SK-N-SH (cell line): ENCODE measurements at regions not wholly inside any gene's neighbourhood (a gene's known extent, or its start where the extent isn't known, plus 50 kb on each side); places are given as distances from the start of the nearest gene placed in this dataset.

Experiments used
- CTCF ChIA-PET: fragments of 300-600, 350-600 bp; formaldehyde crosslinking; extraction: SDS; loops from one replicate; lab custom pipeline; 2021; lab: Yijun Ruan, JAX
- POLR2A ChIA-PET: fragments of 350-600 bp; sonication (Branson Sonifier 250); formaldehyde crosslinking; extraction: SDS; loops from one replicate; lab custom pipeline; 2020; ENCODE audit warnings: antibody characterized with exemption, inconsistent platforms; lab: Yijun Ruan, JAX
- DNase-seq: peaks from one replicate; pipeline ENCODE4 v3.0.0; 2012
- H2AFZ ChIP-seq: fragments of 200-600 bp; sonication (generic); 2 replicates; pipeline ENCODE4 v1.8.1; 2016; ENCODE audit warnings: antibody characterized with exemption, mild to moderate bottlenecking, low read depth
- H3F3A ChIP-seq: fragments of 200-600 bp; sonication (generic); replicated peaks from 2 replicates; pipeline ENCODE3; 2016; ENCODE audit warnings: antibody characterized with exemption, mild to moderate bottlenecking; ENCODE audit not compliant: insufficient read depth
- H3K27ac ChIP-seq, 2 experiments: fragments of 200-500 bp in 1 of 2; fragments of 200-600 bp in 1 of 2; sonication (Bioruptor generic) in 1 of 2; sonication (generic), shearing (Covaris generic) in 1 of 2; 2 replicates each; pipeline versions ENCODE4 v1.5.1 to v1.6.1; 2014 to 2016; ENCODE audit warnings: low read depth in 2 of 2, inconsistent platforms in 1 of 2, low read length in 1 of 2, mild to moderate bottlenecking in 1 of 2, mixed read lengths in 1 of 2
- H3K27me3 ChIP-seq: fragments of 200-600 bp; sonication (generic), shearing (Covaris generic); 2 replicates; pipeline ENCODE4 v1.6.1; 2016; ENCODE audit warnings: mixed run types; ENCODE audit not compliant: insufficient read depth
- H3K36me3 ChIP-seq, 2 experiments: fragments of 200-500 bp in 1 of 2; fragments of 200-600 bp in 1 of 2; sonication (Bioruptor generic) in 1 of 2; sonication (generic) in 1 of 2; replicated peaks in 1 of 2; 2 replicates each; pipeline versions ENCODE3 to v1.5.1; 2014 to 2016; ENCODE audit warnings: low read length in 1 of 2, mild to moderate bottlenecking in 1 of 2; ENCODE audit not compliant: insufficient read depth in 2 of 2, control insufficient read depth in 1 of 2
- H3K4me1 ChIP-seq, 2 experiments: fragments of 200-500 bp in 1 of 2; fragments of 200-600 bp in 1 of 2; sonication (Bioruptor generic) in 1 of 2; sonication (generic), shearing (Covaris generic) in 1 of 2; 2 replicates each; pipeline versions ENCODE4 v1.5.1 to v1.6.1; 2014 to 2016; ENCODE audit warnings: low read depth in 1 of 2, low read length in 1 of 2, mixed run types in 1 of 2; ENCODE audit not compliant: insufficient read depth in 2 of 2, control insufficient read depth in 1 of 2
- H3K4me2 ChIP-seq: fragments of 200-600 bp; sonication (generic), shearing (Covaris generic); 2 replicates; pipeline ENCODE4 v1.6.1; 2017; ENCODE audit warnings: mixed run types
- H3K4me3 ChIP-seq, 2 experiments: fragments of 200-500 bp in 1 of 2; fragments of 200-600 bp in 1 of 2; sonication (Bioruptor generic) in 1 of 2; sonication (generic), shearing (Covaris generic) in 1 of 2; 2 replicates each; pipeline versions ENCODE4 v1.5.1 to v1.8.1; 2014 to 2016; ENCODE audit warnings: low read depth in 2 of 2, inconsistent platforms in 1 of 2, low read length in 1 of 2, mild to moderate bottlenecking in 1 of 2, mixed read lengths in 1 of 2, moderate library complexity in 1 of 2
- H3K79me2 ChIP-seq: fragments of 200-600 bp; sonication (generic); 2 replicates; pipeline ENCODE4 v1.8.1; 2017; ENCODE audit warnings: mild to moderate bottlenecking; ENCODE audit not compliant: insufficient read depth
- H3K9ac ChIP-seq: fragments of 200-600 bp; sonication (generic); 2 replicates; pipeline ENCODE4 v1.6.1; 2017; ENCODE audit warnings: mixed run types
- H3K9me2 ChIP-seq: fragments of 200-600 bp; sonication (generic); 2 replicates; pipeline ENCODE4 v1.6.1; 2017; ENCODE audit warnings: mixed run types
- H3K9me3 ChIP-seq: fragments of 200-600 bp; sonication (generic); 2 replicates; pipeline ENCODE4 v1.6.1; 2017; ENCODE audit warnings: mixed run types, mild to moderate bottlenecking, moderate library complexity
- H4K20me1 ChIP-seq: fragments of 200-600 bp; sonication (generic); 2 replicates; pipeline ENCODE4 v1.6.1; 2017; ENCODE audit warnings: mild to moderate bottlenecking, mixed run types; ENCODE audit not compliant: insufficient read depth
- CHD2 ChIP-seq: fragments of 150-350 bp; IDR thresholded peaks from 2 replicates; pipeline ENCODE4 v1.6.1; 2018; ENCODE audit warnings: low read length; ENCODE audit not compliant: partially characterized antibody
- CTCF ChIP-seq: fragments of 200-600 bp; sonication (generic); IDR thresholded peaks from 2 replicates; pipeline ENCODE4 v1.6.1; 2017; ENCODE audit warnings: antibody characterized with exemption, mild to moderate bottlenecking, moderate library complexity
- EP300 ChIP-seq, 2 experiments: IDR thresholded peaks; 2 replicates each; pipeline versions ENCODE4 v1.4.0 to v1.6.1; 2012; ENCODE audit warnings: borderline replicate concordance in 1 of 2, low read depth in 1 of 2, low read length in 1 of 2
- FOXJ3 ChIP-seq: sonication (generic); formaldehyde crosslinking; IDR thresholded peaks from 2 replicates; pipeline ENCODE4 v1.5.1; 2020; ENCODE audit warnings: mild to moderate bottlenecking, missing genetic modification reagents
- GABPA ChIP-seq: IDR thresholded peaks from 2 replicates; pipeline ENCODE4 v1.4.0; 2012; ENCODE audit warnings: low read depth, mild to moderate bottlenecking
- GATA2 ChIP-seq: sonication (generic); formaldehyde crosslinking; IDR thresholded peaks from 2 replicates; pipeline ENCODE4 v1.5.0; 2020; ENCODE audit warnings: mild to moderate bottlenecking, missing genetic modification reagents
- MEF2A ChIP-seq: IDR thresholded peaks from 2 replicates; pipeline ENCODE4 v1.4.0; 2012; ENCODE audit warnings: low read depth, borderline replicate concordance
- PBX3 ChIP-seq: IDR thresholded peaks from 2 replicates; pipeline ENCODE4; 2012
- POLR2AphosphoS5 ChIP-seq: IDR thresholded peaks from 2 replicates; pipeline ENCODE4 v1.6.1; 2012; ENCODE audit warnings: low read depth, low read length
- RCOR1 ChIP-seq: fragments of 150-350 bp; IDR thresholded peaks from 2 replicates; pipeline ENCODE4 v1.6.1; 2017; ENCODE audit warnings: antibody characterized with exemption, low read length
- REST ChIP-seq: IDR thresholded peaks from 2 replicates; pipeline ENCODE4 v1.6.1; 2012; ENCODE audit warnings: mild to moderate bottlenecking, low read depth, low read length, moderate library complexity
- SIN3A ChIP-seq: IDR thresholded peaks from 2 replicates; pipeline ENCODE4 v1.6.1; 2012; ENCODE audit warnings: low read depth, mild to moderate bottlenecking, low read length, moderate library complexity, borderline replicate concordance
- TAF1 ChIP-seq: IDR thresholded peaks from 2 replicates; pipeline ENCODE4 v1.6.1; 2012; ENCODE audit warnings: low read depth, mild to moderate bottlenecking, low read length, moderate library complexity, borderline replicate concordance
- TEAD4 ChIP-seq: IDR thresholded peaks from 2 replicates; pipeline ENCODE4 v1.4.0; 2012; ENCODE audit warnings: mild to moderate bottlenecking, borderline replicate concordance; ENCODE audit not compliant: insufficient read depth
- USF1 ChIP-seq: IDR thresholded peaks from 2 replicates; pipeline ENCODE4 v1.4.0; 2012; ENCODE audit warnings: low read depth, borderline replicate concordance
- USF2 ChIP-seq: fragments of 150-350 bp; IDR thresholded peaks from 2 replicates; pipeline ENCODE4 v1.6.1; 2017; ENCODE audit warnings: antibody characterized with exemption, low read length, low read depth, borderline replicate concordance
- YY1 ChIP-seq: IDR thresholded peaks from 2 replicates; pipeline ENCODE4 v1.4.0; 2012; ENCODE audit warnings: low read depth, mild to moderate bottlenecking
- WGBS: methylation state at CpG from one replicate; pipeline ENCODE4 v1.1.6; 2017; ENCODE audit warnings: low lambda C conversion rate; 5-methylcytosine and 5-hydroxymethylcytosine counted together

- ChIA-PET POLR2A (no interaction called here), CTCF (no interaction called here)
- Histone ChIP-seq H3K36me3 (no peaks in the 10 kb centered on the region), H2AFZ (peak overlapping the region; percentile 13; the same call in 1 of the 2 replicates), H3K9me2 (no peaks in the 10 kb centered on the region), H3K27ac (no peak overlapping the region), H3F3A (peaks cover 5% of the 10 kb centered on the region), H4K20me1 (no peaks in the 10 kb centered on the region), H3K4me2 (no peak overlapping the region), H3K27me3 (no peaks in the 10 kb centered on the region), H3K4me3 (no peak overlapping the region), H3K79me2 (no peaks in the 10 kb centered on the region), H3K9me3 (no peaks in the 10 kb centered on the region), H3K4me1 (peaks cover 0 to 4% of the 10 kb centered on the region in 2 experiments; a peak in 1 of 4 replicates), H3K9ac (no peak overlapping the region)
- TF ChIP-seq PBX3 (peak; percentile 8; the same call in 1 of the 2 replicates), FOXJ3 (CRISPR knock-in tag) (no peak), MEF2A (no peak)
- no peak for DNase-seq
Observed at GRCh38 chr13:90447734-90448101, 899.8 kb upstream of the MIR17HG start.

- Histone ChIP-seq H3K9ac (no peak overlapping the region), H3K4me2 (no peak overlapping the region), H3K27me3 (no peaks in the 10 kb centered on the region), H3K79me2 (no peaks in the 10 kb centered on the region), H4K20me1 (no peaks in the 10 kb centered on the region), H3K27ac (no peak overlapping the region), H3K36me3 (no peaks in the 10 kb centered on the region), H3K4me1 (peaks cover 0 to 4% of the 10 kb centered on the region in 2 experiments; a peak in 1 of 4 replicates), H3K9me3 (no peaks in the 10 kb centered on the region), H3K9me2 (no peaks in the 10 kb centered on the region), H3F3A (peaks cover 5% of the 10 kb centered on the region), H3K4me3 (no peak overlapping the region), H2AFZ (no peak overlapping the region; the same call in 1 of the 2 replicates)
- DNase-seq = no peak
- ChIA-PET POLR2A (interaction anchor here (0.6 kb wide), 1 partner anchor 305 kb away, joined by 5 read pairs; no protein-coding TSS in a partner anchor), CTCF (no interaction called here)
- 95% methylated on average over 2 of the region's 2 CpGs for WGBS
- TF ChIP-seq REST (no peak), TAF1 (no peak), YY1 (no peak), POLR2AphosphoS5 (no peak), TEAD4 (no peak), USF1 (no peak), CTCF (no peak), USF2 (no peak), SIN3A (no peak), CHD2 (no peak), MEF2A (no peak), EP300 (IDR thresholded peaks at IDR 0.05; ENCODE audit: borderline replicate concordance in 1 of 2, low read depth in 1 of 2, low read length in 1 of 2) (no peak), RCOR1 (no peak), GABPA (no peak), GATA2 (CRISPR knock-in tag) (no peak)
Observed at GRCh38 chr13:90448466-90449037, 898.9 kb upstream of the MIR17HG start.
